ENCODE measurements at regions not wholly inside any gene's neighbourhood (a gene's known extent, or its start where the extent isn't known, plus 50 kb on each side); places are given as distances from the start of the nearest gene placed in this dataset.

DNA sequence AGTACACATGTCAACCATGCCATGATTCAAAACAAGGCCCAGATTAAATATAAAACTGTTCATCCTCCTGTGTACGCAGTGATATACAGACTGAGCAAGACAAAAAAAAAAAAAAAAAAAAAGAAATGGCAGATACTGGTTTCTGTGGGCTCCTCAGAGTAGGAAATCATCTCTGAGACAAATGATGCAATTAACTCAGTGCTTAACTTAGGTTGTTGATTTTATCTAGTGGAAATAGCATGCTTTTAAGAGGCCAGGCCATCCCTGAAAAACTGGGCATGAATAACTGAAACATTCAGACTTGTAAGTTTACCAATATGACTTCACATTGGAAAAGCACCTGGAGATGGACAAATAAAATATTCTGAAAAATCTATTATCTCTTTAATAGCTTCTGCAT, 69.0 kb downstream of the DKK1 start:
- TF ChIP-seq, protein P1, sequence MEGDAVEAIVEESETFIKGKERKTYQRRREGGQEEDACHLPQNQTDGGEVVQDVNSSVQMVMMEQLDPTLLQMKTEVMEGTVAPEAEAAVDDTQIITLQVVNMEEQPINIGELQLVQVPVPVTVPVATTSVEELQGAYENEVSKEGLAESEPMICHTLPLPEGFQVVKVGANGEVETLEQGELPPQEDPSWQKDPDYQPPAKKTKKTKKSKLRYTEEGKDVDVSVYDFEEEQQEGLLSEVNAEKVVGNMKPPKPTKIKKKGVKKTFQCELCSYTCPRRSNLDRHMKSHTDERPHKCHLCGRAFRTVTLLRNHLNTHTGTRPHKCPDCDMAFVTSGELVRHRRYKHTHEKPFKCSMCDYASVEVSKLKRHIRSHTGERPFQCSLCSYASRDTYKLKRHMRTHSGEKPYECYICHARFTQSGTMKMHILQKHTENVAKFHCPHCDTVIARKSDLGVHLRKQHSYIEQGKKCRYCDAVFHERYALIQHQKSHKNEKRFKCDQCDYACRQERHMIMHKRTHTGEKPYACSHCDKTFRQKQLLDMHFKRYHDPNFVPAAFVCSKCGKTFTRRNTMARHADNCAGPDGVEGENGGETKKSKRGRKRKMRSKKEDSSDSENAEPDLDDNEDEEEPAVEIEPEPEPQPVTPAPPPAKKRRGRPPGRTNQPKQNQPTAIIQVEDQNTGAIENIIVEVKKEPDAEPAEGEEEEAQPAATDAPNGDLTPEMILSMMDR (IDR thresholded peaks at IDR 0.05; ENCODE audit: low read length), result no peak
- no peak for TF ChIP-seq EZH2 (IDR thresholded peaks at IDR 0.05; ENCODE audit: borderline replicate concordance, low read length)
